ENCODE measurements at regions not wholly inside any gene's neighbourhood (a gene's known extent, or its start where the extent isn't known, plus 50 kb on each side); places are given as distances from the start of the nearest gene placed in this dataset.
"Not testable (repeated sequence)": the region's sequence is repeated elsewhere in the genome, so short reads cannot be mapped to it uniquely, and the experiment has no call there.

- DNase-seq: no peak
Observed at GRCh38 chr12:96085475-96085874, 50.1 kb upstream of the LTA4H start.

- DNase-seq: not testable (repeated sequence)
Observed at GRCh38 chr12:96086190-96086589, 50.8 kb upstream of the LTA4H start.

GRCh38 chr12:96091833-96092232 lies 56.4 kb upstream of the LTA4H start:
- no peak for DNase-seq

- no peak for DNase-seq
Observed at GRCh38 chr12:96093543-96094196, 58.3 kb upstream of the LTA4H start.

GRCh38 chr12:96094201-96094600 lies 58.8 kb upstream of the LTA4H start:
- peak in 2 of 4 experiments; percentile 21 to 36 for DNase-seq

GRCh38 chr12:96098631-96099030 lies 63.2 kb upstream of the LTA4H start:
- no peak for DNase-seq

- peak in 2 of 4 experiments; percentile 13 to 18 for DNase-seq
Observed at GRCh38 chr12:96099421-96099820, 64.0 kb upstream of the LTA4H start.

GRCh38 chr12:96099986-96100385 lies 64.6 kb upstream of the LTA4H start:
- peak in 3 of 4 experiments; percentile 13 to 39 (median 25) for DNase-seq

GRCh38 chr12:96101806-96102205 lies 66.4 kb upstream of the LTA4H start:
- DNase-seq: no peak

GRCh38 chr12:96103067-96103644 lies 67.8 kb upstream of the LTA4H start:
- peak in 1 of 4 experiments; percentile 20 for DNase-seq

- peak in 3 of 4 experiments; percentile 15 to 41 (median 39) for DNase-seq
Observed at GRCh38 chr12:96104566-96104965, 69.2 kb upstream of the LTA4H start.

- no peak for DNase-seq
Observed at GRCh38 chr12:96106137-96106536, 70.8 kb upstream of the LTA4H start.

GRCh38 chr12:96107236-96107635 lies 71.8 kb upstream of the LTA4H start:
- no peak for DNase-seq

GRCh38 chr12:96108321-96108720 lies 72.9 kb upstream of the LTA4H start:
- peak; percentile 66 to 86 (median 84) for DNase-seq

GRCh38 chr12:96108941-96109340 lies 73.6 kb upstream of the LTA4H start:
- not testable (repeated sequence) for DNase-seq

- no peak for DNase-seq
Observed at GRCh38 chr12:96112733-96113132, 77.3 kb upstream of the LTA4H start.

- no peak for DNase-seq
Observed at GRCh38 chr12:96117460-96117859, 76.7 kb upstream of the ELK3 start.

- DNase-seq: peak; percentile 86 to 94 (median 92)
Observed at GRCh38 chr12:96120359-96121100, 73.6 kb upstream of the ELK3 start.

- peak; percentile 76 to 90 (median 80) for DNase-seq
Observed at GRCh38 chr12:96121271-96121711, 72.9 kb upstream of the ELK3 start.

- DNase-seq: not testable (repeated sequence)
Observed at GRCh38 chr12:96128292-96128691, 65.9 kb upstream of the ELK3 start.

- no peak for DNase-seq
Observed at GRCh38 chr12:96130396-96131059, 63.6 kb upstream of the ELK3 start.

GRCh38 chr12:96131230-96131788 lies 62.9 kb upstream of the ELK3 start:
- no peak for DNase-seq

GRCh38 chr12:96132819-96133218 lies 61.4 kb upstream of the ELK3 start:
- peak in 3 of 4 experiments; percentile 40 to 51 (median 42) for DNase-seq

Data from suppressor macrophage (primary cell).